Vagina (tissue), 2 donors: ENCODE measurements at regions not wholly inside any gene's neighbourhood (a gene's known extent, or its start where the extent isn't known, plus 50 kb on each side); places are given as distances from the start of the nearest gene placed in this dataset.

Source experiments
- POLR2A ChIP-seq, 2 donors: fragments of 450-650 bp; IDR thresholded peaks; one replicate each; pipeline ENCODE4 v1.6.1; 2017; ENCODE audit warnings: antibody characterized with exemption in 2 of 2, mild to moderate bottlenecking in 2 of 2, moderate library complexity in 2 of 2
- TF ChIP-seq, protein P1 (sequence below), 3 experiments: fragments of 450-650 bp in 2 of 3; fragments of 200-600 bp in 1 of 3; sonication (generic) in 1 of 3; IDR thresholded peaks; one replicate each; pipeline ENCODE4 v1.5.1; 2017 to 2019; ENCODE audit warnings: antibody characterized with exemption in 3 of 3, mild to moderate bottlenecking in 2 of 3, moderate library complexity in 2 of 3

GRCh38 chr9:1839909-1840308 is 175.2 kb upstream of the SMARCA2 start:
- TF ChIP-seq POLR2A (IDR thresholded peaks at IDR 0.05): no peak
- TF ChIP-seq, protein P1, sequence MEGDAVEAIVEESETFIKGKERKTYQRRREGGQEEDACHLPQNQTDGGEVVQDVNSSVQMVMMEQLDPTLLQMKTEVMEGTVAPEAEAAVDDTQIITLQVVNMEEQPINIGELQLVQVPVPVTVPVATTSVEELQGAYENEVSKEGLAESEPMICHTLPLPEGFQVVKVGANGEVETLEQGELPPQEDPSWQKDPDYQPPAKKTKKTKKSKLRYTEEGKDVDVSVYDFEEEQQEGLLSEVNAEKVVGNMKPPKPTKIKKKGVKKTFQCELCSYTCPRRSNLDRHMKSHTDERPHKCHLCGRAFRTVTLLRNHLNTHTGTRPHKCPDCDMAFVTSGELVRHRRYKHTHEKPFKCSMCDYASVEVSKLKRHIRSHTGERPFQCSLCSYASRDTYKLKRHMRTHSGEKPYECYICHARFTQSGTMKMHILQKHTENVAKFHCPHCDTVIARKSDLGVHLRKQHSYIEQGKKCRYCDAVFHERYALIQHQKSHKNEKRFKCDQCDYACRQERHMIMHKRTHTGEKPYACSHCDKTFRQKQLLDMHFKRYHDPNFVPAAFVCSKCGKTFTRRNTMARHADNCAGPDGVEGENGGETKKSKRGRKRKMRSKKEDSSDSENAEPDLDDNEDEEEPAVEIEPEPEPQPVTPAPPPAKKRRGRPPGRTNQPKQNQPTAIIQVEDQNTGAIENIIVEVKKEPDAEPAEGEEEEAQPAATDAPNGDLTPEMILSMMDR (IDR thresholded peaks at IDR 0.05): no peak
